Stimulated activated CD8-positive, alpha-beta memory T cell treated with anti-CD3 and anti-CD28 coated beads, Interleukin-7, amount 100 ng/mL, for 4 hours (primary cell): ENCODE measurements at regions not wholly inside any gene's neighbourhood (a gene's known extent, or its start where the extent isn't known, plus 50 kb on each side); places are given as distances from the start of the nearest gene placed in this dataset.

Experiments
- DNase-seq, 2 donors: peaks; one replicate each; pipeline ENCODE4 v3.0.0-alpha.2; 2020; ENCODE audit warnings: low read depth in 2 of 2

DNA sequence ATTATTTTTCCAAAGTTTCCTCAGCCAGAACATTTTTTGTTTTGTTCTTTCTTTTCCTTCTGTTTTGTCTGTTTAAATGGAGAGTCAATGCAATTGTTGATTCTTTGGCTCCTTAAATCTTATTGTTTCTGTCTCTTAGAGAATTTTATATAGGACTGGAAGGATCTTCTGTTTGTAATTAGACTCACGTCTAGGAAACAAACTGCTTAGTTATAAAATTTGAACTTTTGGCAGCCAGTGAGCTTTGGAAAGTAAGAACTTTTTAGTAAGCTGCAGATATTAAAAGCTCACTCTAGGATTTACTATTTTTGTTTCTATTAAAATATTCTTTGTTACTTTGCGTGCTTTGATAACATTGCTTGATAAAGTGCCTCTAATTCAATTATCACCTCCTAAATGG, 109.8 kb upstream of the HNRNPU start:
- no peak for DNase-seq

- DNase-seq: no peak
Observed at GRCh38 chr1:244971552-244972216, 107.3 kb upstream of the HNRNPU start.

DNA sequence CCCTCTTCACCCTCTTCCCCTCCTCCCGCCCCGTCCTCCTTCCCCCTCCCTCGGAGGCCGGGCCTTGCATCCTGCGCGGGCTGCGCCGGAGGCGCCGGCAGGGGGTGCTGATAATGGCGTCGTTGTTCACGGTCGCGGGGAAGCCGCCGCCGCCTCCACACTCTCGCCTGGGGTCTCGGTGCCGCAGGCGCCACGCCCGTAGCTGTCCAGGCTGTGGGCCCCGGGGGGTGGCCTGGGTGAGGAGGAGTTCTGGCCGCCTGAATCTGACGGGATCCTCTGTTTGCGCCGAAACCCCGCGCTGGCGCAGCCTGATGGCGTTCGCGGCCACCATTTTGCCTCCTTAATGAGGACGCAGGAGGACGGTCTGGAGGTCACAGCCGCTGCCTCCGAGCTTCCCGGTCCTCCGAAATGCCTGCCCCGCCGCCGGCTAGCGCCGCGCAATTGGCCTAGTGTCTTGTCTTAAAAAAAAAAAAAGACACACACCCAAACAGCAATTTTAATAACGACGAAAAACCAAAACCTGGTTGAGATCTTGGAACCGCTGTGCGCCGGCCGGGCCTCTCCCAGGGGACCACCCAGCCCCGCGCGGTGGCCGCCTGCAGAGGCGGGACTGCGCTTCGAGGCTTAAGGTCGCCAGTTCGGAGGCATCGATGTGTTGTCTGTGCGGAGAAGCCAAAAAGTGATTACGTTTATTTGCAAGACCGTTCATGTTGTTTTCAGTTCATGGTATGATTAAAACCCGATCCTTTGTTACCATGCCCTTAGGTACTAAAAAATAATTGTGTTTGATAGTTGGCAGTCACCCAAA, 106.6 kb upstream of the HNRNPU start:
- peak; percentile 84 to 91 for DNase-seq

DNA sequence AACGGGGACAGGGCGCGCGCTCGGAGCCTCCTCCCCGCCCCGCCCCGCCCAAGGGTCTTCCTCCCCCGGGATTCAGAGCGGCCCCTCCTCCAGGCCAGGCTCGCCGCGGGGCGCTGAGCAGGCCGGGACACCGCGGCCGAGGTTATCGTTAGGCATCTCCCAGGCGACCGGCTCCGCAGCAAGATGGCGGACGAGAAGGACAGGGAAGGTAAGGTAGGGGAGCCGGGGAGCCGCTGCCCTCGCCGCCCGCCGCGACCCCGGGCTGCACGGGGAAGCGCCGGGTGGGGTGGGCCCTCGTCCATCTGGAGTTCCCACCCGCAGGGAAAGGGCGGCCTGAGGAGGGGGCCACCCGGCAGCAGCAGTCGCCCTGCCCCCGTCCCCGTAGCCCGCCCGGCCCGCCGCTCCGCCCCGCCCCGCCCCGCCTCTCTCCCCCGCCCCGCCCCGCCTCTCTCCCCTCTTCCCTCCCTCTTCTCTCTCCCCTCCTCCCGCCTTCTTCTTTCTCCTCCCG, 105.9 kb upstream of the HNRNPU start:
- DNase-seq: peak; percentile 33 to 64

DNA sequence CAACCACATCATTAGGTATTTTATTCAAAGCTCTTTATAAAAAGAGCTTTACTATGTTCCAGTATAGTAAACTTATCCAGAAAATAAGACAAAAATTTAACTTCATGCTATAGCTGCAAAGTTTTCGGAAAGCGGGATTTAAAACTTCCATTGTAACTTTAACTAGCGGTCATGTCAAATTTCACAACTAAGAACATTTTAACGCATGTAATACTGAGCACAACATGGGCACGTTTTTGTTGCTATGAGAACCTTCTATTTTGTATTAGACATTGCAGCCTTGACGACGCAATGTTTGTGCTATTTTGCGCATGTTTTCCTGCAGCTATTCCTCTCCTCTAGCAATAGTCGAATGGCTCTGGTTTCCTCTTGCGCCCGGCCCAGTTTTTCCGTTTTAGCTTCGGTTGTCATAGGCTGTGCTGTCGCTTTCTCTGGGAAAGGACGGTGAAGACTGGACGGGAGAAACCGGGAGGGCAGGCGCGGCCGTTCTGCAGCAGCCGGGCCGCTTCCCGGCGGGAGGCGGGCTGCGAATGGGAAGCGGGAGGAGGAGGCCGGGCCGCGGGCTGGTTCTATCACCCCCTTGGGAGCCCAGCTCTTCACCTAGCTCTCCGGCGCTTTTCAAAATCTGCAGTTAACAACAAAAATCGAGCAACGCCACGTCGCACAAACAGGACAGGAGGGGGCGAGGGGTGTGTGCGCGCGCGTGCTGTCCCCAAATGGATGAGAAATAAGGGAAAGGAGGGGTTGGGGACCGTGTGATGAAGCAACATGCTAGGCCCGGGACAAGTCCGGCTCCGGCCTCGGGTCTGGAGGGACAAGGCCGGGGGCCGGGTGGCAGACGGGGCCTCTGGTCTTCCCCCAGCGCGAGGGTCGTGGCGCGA, 105.3 kb upstream of the HNRNPU start:
- DNase-seq: peak; percentile 24 to 39

DNA sequence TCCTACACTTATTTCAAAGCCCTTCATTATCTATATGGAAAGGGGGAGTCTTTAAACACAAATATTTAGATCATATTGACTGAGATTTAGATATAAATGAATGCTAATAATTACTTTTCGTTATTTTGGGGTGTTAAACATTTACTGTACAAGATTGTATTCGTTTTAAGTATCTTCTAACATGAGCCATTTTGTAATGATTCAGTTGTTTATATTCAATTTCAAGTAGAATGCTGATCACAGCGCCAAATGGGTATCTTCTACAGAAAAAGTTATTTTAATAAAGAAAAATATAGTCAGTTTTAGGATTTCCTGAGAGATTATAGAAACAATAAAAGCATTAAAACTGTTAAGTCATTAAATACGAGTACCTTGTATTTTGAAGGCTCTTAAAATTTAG, 104.5 kb upstream of the HNRNPU start:
- DNase-seq: no peak

DNA sequence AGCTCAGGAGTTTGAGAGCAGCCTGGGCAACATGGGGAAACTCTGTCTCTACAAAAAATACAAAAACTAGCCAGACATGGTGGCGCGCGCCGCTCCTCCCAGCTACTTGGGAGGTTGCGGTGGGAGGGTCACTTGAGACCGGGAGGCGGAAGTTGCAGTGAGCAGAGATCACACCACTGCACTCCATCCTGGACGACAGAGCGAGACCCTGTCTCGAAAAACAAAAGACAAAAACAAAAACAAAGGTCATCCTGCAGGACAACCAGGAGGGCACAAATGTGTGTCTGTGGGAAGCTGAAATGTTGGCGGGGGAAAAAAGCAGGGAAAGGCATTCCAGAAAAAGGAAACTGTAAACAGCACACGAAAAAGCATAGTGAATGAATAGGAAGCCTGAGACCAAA, 104.1 kb upstream of the HNRNPU start:
- DNase-seq: no peak

GRCh38 chr1:244967159-244967558, 102.8 kb upstream of the HNRNPU start:
- no peak for DNase-seq

- DNase-seq: no peak
Observed at GRCh38 chr1:244965185-244966030, 101.1 kb upstream of the HNRNPU start.

- peak in 1 of 2 donors; percentile 5 for DNase-seq
Observed at GRCh38 chr1:244964112-244964971, 100.0 kb upstream of the HNRNPU start.

DNA sequence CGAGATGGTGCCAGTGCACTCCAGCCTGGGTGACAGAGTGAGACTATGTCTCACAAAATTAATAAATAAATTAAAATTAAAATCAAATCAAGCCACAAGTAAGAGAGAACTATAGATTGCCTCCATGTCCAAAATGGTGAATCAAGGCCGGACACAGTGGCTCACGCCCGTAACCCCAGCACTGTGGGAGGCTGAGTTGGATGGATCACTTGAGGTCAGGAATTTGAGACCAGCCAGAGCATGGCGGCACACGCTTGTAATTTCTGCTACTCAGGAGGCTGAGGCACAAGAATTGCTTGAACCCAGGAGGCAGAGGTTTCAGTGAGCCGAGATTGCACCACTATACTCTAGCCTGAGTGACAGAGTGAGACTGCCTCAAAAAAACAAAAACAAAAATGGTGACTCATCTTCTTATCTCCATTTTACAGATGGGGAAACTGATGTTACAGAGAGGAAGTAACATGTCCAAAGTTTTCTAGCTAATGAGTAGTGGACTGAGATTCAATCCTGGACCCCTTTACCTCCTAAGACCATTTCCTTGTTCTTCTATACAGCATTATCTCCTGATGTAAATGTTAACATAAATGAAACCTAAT, 99.0 kb upstream of the HNRNPU start:
- DNase-seq: no peak

- DNase-seq: no peak
Observed at GRCh38 chr1:244962130-244962529, 97.8 kb upstream of the HNRNPU start.

DNA sequence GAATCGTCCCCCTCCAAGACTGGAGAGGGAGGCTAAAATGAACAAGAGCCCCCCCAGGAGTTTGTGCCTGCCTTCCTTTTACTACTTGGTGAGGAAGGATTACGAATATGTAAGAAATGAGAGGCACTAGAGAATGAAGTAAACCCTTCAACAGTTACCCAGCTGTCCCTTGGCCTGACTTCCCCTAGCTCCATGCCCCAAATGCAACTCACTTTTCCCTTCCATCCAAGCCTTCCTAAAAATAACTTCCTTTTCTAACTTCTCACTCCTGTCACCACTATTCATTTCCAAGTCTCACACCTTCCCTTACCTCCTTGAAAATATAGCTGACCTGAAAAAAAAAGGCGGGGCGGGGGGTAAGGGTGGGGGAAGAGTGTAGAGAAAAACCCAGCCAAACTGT, 96.6 kb upstream of the HNRNPU start:
- DNase-seq: no peak

DNA sequence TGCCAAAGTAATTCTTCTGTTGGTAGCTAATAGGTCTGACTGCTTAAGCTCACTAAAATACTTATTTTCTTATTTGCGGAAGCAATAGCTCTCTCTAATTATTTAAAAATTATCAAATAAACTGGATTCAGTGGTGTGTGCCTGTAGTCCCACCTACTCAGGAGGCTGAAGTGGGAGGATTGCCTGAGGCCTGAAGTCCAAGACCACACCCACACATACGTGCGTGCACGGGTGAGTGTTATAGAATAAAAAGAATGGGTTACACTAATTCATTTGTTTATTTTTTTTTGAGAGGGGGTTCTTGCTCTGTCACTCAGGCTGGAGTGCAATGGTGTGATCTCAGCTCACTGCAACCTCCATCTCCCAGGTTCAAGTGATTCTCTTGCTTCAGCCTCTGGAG, 94.2 kb upstream of the HNRNPU start:
- DNase-seq: no peak

DNA sequence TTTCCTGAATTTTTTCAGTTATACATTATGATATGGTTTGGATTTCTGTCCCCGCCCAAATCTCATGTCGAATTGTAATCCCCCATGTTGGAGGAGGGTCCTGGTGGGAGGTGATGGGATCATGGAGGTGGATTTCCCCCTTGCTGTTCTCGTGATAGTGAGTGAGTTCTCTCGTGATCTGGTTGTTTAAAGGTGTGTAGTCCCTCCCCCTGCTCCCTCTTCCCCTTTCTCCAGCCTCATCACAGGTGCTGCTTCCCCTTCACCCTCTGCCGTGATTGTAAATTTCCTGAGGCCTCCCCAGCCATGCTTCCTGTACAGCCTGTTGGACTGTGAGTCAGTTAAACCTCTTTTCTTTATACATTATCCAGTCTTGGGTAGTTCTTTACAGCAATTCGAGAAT, 93.2 kb upstream of the HNRNPU start:
- DNase-seq: no peak

DNA sequence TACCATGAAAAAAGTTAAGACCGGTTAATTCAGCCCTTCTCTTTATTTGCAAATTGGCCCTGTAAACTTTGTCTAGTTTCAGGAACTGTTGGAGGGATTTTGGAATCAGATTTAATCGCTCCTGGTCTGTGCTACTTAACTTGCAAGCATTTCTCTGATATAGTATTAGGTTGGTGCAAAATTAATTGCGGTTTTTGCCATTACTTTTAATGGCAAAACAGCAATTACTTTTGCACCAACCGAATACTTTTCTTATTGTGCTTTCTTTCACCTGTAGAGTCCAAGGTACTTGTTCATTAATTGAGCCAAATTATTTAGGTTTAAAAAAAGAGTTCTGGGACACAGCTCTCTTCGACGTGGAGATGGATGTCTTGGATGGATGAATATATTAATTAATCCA, 92.8 kb upstream of the HNRNPU start:
- DNase-seq: no peak

- no peak for DNase-seq
Observed at GRCh38 chr1:244955661-244956060, 91.3 kb upstream of the HNRNPU start.

GRCh38 chr1:244954359-244954758, 90.0 kb upstream of the HNRNPU start:
- DNase-seq: no peak

DNA sequence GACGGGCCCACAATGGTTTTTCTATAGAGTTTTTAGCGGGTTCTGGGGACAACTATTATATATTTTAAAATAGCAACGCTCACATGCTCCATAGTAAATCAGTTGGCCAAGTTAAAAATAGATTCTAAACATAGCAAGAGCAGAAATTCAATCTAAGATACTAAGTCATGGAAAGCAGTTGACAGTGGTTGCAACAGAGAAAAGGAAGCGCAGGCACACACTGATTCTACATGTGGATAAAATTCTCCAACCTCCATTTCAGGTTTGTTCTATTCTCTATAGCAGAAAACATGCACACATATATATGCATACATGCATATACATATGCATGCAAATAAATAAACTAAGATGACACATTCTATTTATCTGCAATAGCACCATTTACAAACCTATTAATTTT, 89.6 kb upstream of the HNRNPU start:
- no peak for DNase-seq

- DNase-seq: no peak
Observed at GRCh38 chr1:244952940-244953339, 88.6 kb upstream of the HNRNPU start.
